ENCODE measurements at regions not wholly inside any gene's neighbourhood (a gene's known extent, or its start where the extent isn't known, plus 50 kb on each side); places are given as distances from the start of the nearest gene placed in this dataset.

DNA sequence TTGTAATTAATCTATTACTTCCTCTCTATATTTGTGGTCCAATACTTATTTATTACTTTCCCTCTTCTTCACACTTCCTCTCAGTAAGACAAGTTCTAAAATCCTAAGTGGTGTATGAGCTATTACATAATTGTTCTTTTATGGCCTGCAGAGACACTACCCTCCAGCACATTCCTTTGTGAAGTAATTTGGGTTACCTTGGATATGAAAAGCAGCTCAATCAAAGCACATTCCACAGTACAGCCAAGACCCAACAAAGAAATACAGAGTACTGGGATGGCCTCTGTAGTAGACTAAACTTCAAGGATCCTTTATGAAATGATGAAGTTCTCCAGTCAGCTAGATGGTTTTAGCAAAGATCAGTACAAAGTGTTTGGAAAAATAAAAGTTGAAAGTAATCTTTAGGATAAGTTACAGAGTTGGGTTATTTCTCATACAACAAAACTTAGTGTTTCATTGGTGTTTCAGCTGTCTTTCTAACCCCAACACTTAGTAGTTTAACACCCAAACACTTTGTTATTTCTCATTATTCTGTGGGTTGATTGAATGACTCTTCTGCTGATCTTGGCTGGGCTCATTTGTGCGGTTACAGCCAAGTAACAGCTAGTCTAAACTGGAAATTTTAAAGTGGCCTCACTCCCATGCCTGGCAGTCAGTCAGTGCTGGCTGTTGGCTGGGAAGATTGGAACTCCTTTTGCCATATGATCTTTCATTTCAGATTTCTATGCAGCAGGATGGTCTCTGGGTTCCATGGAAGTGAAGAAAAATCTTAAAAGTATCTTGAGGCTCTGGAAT, 161.5 kb upstream of the POU3F2 start:
- Mint-ChIP-seq H3K4me3 (no peak overlapping the region), H3K36me3 (no peaks in the 10 kb centered on the region)

DNA sequence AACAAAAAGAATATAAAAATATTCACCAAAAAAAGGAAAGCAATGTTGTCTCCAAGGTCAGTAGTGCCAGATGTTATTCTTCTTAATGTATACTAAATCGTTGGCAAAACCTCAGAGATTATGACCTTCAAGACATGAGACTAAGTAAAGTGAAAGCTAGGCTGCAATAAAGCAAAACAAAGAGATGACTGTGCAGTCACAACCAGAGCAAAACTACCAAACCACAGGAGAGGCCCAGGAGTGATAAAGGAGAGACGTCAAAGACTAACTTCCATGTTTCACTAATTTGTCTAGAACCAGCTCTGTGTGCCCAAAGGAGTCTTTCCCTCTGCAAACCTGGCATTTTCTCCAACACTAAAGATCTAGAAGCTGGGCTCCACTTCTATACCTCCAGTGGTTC, 155.9 kb upstream of the POU3F2 start:
- Mint-ChIP-seq H3K4me3 (no peak overlapping the region), H3K4me1 (no peaks in the 10 kb centered on the region), H3K36me3 (no peaks in the 10 kb centered on the region), H3K27me3 (ENCODE audit: low read depth in 2 of 2) (no peaks in the 10 kb centered on the region), H3K27ac (no peak overlapping the region), H3K9me3 (peaks cover 6 to 14% of the 10 kb centered on the region in 2 donors)
- ATAC-seq (no peak), DNase-seq (no peak)
- no peak overlapping the region for H3K4me3 ChIP-seq (ENCODE audit: low read length)
- no peak overlapping the region for H3K27ac ChIP-seq (ENCODE audit: low read length)
- 71% methylated on average over 2 of the region's 2 CpGs for WGBS (ENCODE audit: insufficient coverage)
- H3K36me3 ChIP-seq (ENCODE audit: control insufficient read depth, insufficient read depth, low read length), result no peaks in the 10 kb centered on the region
- no peaks in the 10 kb centered on the region for H3K4me1 ChIP-seq (ENCODE audit: control insufficient read depth, insufficient read depth, low read length)
- H3K9me3 ChIP-seq (ENCODE audit: control insufficient read depth, insufficient read depth, low read length), result no peaks in the 10 kb centered on the region
- TF ChIP-seq, protein P1, sequence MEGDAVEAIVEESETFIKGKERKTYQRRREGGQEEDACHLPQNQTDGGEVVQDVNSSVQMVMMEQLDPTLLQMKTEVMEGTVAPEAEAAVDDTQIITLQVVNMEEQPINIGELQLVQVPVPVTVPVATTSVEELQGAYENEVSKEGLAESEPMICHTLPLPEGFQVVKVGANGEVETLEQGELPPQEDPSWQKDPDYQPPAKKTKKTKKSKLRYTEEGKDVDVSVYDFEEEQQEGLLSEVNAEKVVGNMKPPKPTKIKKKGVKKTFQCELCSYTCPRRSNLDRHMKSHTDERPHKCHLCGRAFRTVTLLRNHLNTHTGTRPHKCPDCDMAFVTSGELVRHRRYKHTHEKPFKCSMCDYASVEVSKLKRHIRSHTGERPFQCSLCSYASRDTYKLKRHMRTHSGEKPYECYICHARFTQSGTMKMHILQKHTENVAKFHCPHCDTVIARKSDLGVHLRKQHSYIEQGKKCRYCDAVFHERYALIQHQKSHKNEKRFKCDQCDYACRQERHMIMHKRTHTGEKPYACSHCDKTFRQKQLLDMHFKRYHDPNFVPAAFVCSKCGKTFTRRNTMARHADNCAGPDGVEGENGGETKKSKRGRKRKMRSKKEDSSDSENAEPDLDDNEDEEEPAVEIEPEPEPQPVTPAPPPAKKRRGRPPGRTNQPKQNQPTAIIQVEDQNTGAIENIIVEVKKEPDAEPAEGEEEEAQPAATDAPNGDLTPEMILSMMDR (IDR thresholded peaks at IDR 0.05), result no peak
- intact Hi-C loops (cut with micrococcal nuclease), result no loop called here
- no peaks in the 10 kb centered on the region for H3K27me3 ChIP-seq (ENCODE audit: control insufficient read depth, insufficient read depth, low read length)

More for the DNA sequence above, 161.5 kb upstream of the POU3F2 start:
- Mint-ChIP-seq H3K27me3 (ENCODE audit: low read depth in 2 of 2) (no peaks in the 10 kb centered on the region), H3K4me1 (no peaks in the 10 kb centered on the region), H3K9me3 (peaks cover 0 to 8% of the 10 kb centered on the region in 2 donors), H3K27ac (no peak overlapping the region)
- H3K36me3 ChIP-seq (ENCODE audit: control insufficient read depth, insufficient read depth, low read length), result no peaks in the 10 kb centered on the region
- H3K4me3 ChIP-seq (ENCODE audit: low read length), result no peak overlapping the region
- WGBS (ENCODE audit: insufficient coverage), result 100% methylated on average over 1 of the region's 1 CpG
- H3K27ac ChIP-seq (ENCODE audit: low read length), result no peak overlapping the region
- no peaks in the 10 kb centered on the region for H3K4me1 ChIP-seq (ENCODE audit: control insufficient read depth, insufficient read depth, low read length)
- H3K9me3 ChIP-seq (ENCODE audit: control insufficient read depth, insufficient read depth, low read length), result no peaks in the 10 kb centered on the region
- TF ChIP-seq, protein P1 (IDR thresholded peaks at IDR 0.05), result no peak
- ATAC-seq, result no peak
- DNase-seq, result no peak
- intact Hi-C loops (cut with micrococcal nuclease), result no loop called here
- no peaks in the 10 kb centered on the region for H3K27me3 ChIP-seq (ENCODE audit: control insufficient read depth, insufficient read depth, low read length)

GRCh38 chr6:98686008-98686601, 148.3 kb upstream of the POU3F2 start:
- 83% methylated on average over 1 of the region's 1 CpG for WGBS (ENCODE audit: insufficient coverage)

More at GRCh38 chr6:98686008-98686601, 148.3 kb upstream of the POU3F2 start:
- TF ChIP-seq, protein P1 (IDR thresholded peaks at IDR 0.05), result no peak
- H3K4me3 Mint-ChIP-seq, result no peak overlapping the region
- no peak overlapping the region for H3K4me3 ChIP-seq (ENCODE audit: low read length)
- H3K27ac ChIP-seq (ENCODE audit: low read length), result no peak overlapping the region
- H3K36me3 Mint-ChIP-seq, result no peaks in the 10 kb centered on the region
- H3K36me3 ChIP-seq (ENCODE audit: control insufficient read depth, insufficient read depth, low read length), result no peaks in the 10 kb centered on the region
- no peak overlapping the region for H3K27ac Mint-ChIP-seq
- no peaks in the 10 kb centered on the region for H3K27me3 Mint-ChIP-seq (ENCODE audit: low read depth in 2 of 2)
- no peak for DNase-seq
- H3K4me1 Mint-ChIP-seq, result no peaks in the 10 kb centered on the region
- no peaks in the 10 kb centered on the region for H3K4me1 ChIP-seq (ENCODE audit: control insufficient read depth, insufficient read depth, low read length)
- no peak for ATAC-seq
- peaks cover 3 to 5% of the 10 kb centered on the region in 2 donors for H3K9me3 Mint-ChIP-seq
- H3K27me3 ChIP-seq (ENCODE audit: control insufficient read depth, insufficient read depth, low read length), result no peaks in the 10 kb centered on the region
- intact Hi-C loops (cut with micrococcal nuclease), result no loop called here
- no peaks in the 10 kb centered on the region for H3K9me3 ChIP-seq (ENCODE audit: control insufficient read depth, insufficient read depth, low read length)

All from natural killer cell (primary cell).